ENCODE measurements at regions not wholly inside any gene's neighbourhood (a gene's known extent, or its start where the extent isn't known, plus 50 kb on each side); places are given as distances from the start of the nearest gene placed in this dataset.

DNA sequence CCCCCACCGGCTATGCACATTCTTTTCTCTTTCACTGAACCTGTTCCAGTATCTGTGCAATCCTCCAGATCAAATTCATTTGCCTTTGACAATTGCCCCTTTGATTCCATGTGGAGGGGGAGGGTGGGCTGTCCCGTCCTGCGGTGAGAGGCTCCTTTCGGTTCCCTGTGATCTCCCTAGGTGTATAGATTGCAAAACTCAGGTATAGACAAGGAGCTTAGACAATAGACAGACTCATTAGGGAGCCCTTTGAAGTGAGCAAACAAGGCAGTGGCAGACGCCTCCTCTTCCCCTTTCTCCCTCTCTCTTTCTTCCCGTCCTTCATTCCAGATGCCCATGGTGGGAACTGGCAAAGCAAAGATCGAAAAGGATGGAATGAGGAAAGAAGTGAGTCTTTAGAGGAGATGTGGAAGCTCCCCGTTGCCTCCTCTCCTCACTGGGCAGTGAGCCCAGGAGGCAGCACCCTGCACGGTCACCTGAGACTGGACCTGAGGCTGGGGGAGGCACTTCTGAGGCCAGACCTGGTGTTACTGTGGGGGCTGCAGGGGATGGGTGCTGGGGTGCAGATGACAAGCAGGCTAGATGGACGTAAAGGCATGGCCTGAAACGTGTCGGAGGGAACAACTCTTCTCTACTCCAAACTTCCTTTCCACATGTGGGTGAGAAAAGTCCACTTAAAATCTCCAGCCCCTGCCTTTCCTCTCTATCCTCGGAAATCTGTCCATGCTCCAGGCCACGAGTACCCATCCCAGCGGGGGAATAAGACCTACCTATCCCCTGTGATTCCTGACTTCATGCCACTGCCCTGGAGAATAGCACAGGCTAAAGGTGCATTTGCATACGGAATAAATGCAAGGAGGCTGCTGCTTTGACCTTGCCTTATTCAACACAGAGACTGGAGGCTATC lies 256.6 kb upstream of the FOXQ1 start:
- no peak overlapping the region for H3K4me2 ChIP-seq (ENCODE audit: insufficient read depth, low read length)
- no peaks in the 10 kb centered on the region for H3K9me3 ChIP-seq (ENCODE audit: low read depth, low read length)
- DNase-seq (ENCODE audit: insufficient read length, low spot score, missing footprints) = no peak
- TF ChIP-seq, protein P1, sequence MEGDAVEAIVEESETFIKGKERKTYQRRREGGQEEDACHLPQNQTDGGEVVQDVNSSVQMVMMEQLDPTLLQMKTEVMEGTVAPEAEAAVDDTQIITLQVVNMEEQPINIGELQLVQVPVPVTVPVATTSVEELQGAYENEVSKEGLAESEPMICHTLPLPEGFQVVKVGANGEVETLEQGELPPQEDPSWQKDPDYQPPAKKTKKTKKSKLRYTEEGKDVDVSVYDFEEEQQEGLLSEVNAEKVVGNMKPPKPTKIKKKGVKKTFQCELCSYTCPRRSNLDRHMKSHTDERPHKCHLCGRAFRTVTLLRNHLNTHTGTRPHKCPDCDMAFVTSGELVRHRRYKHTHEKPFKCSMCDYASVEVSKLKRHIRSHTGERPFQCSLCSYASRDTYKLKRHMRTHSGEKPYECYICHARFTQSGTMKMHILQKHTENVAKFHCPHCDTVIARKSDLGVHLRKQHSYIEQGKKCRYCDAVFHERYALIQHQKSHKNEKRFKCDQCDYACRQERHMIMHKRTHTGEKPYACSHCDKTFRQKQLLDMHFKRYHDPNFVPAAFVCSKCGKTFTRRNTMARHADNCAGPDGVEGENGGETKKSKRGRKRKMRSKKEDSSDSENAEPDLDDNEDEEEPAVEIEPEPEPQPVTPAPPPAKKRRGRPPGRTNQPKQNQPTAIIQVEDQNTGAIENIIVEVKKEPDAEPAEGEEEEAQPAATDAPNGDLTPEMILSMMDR (IDR thresholded peaks at IDR 0.05; ENCODE audit: extremely low read depth, low read depth, low read length) = no peak
- H3K79me2 ChIP-seq (ENCODE audit: insufficient read depth, low read length) = no peaks in the 10 kb centered on the region
- no peak overlapping the region for H3K27ac ChIP-seq (ENCODE audit: low read depth, low read length)
- H3K4me1 ChIP-seq (ENCODE audit: insufficient read depth, low read length) = no peaks in the 10 kb centered on the region
- no peak overlapping the region for H2AFZ ChIP-seq (ENCODE audit: low read length)
- H3K4me3 ChIP-seq (ENCODE audit: insufficient read depth, low read length) = no peak overlapping the region
- H3K36me3 ChIP-seq (ENCODE audit: insufficient read depth, low read length) = no peaks in the 10 kb centered on the region
- no peaks in the 10 kb centered on the region for H4K20me1 ChIP-seq (ENCODE audit: insufficient read depth, low read length)
- no peaks in the 10 kb centered on the region for H3K27me3 ChIP-seq (ENCODE audit: insufficient read depth, low read length)

DNA sequence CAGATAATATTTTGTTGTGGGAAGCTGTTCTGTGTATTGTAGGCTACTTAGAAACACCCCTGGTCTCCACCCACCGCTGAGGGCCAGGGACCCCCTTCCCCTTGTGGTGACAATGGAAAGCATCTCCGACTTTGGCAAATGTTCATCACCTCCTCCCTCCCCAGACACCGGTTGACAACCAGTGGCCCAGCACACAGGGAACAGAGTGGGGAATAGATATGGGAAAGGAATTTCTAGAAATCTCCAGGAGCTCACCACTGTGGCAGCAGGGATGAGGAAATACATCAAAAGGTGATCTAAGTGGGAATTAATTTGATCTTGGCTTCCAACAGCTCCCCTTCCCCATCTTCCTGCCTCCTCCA lies 257.3 kb upstream of the FOXQ1 start:
- H3K79me2 ChIP-seq (ENCODE audit: insufficient read depth, low read length) = no peaks in the 10 kb centered on the region
- H3K27me3 ChIP-seq (ENCODE audit: insufficient read depth, low read length) = no peaks in the 10 kb centered on the region
- no peak overlapping the region for H3K27ac ChIP-seq (ENCODE audit: low read depth, low read length)
- no peak overlapping the region for H2AFZ ChIP-seq (ENCODE audit: low read length)
- H4K20me1 ChIP-seq (ENCODE audit: insufficient read depth, low read length) = no peaks in the 10 kb centered on the region
- H3K4me3 ChIP-seq (ENCODE audit: insufficient read depth, low read length) = no peak overlapping the region
- no peaks in the 10 kb centered on the region for H3K4me1 ChIP-seq (ENCODE audit: insufficient read depth, low read length)
- no peaks in the 10 kb centered on the region for H3K9me3 ChIP-seq (ENCODE audit: low read depth, low read length)
- H3K36me3 ChIP-seq (ENCODE audit: insufficient read depth, low read length) = no peaks in the 10 kb centered on the region
- TF ChIP-seq, protein P1 (IDR thresholded peaks at IDR 0.05; ENCODE audit: extremely low read depth, low read depth, low read length) = no peak
- no peak for DNase-seq (ENCODE audit: insufficient read length, low spot score, missing footprints)
- no peak overlapping the region for H3K4me2 ChIP-seq (ENCODE audit: insufficient read depth, low read length)

DNA sequence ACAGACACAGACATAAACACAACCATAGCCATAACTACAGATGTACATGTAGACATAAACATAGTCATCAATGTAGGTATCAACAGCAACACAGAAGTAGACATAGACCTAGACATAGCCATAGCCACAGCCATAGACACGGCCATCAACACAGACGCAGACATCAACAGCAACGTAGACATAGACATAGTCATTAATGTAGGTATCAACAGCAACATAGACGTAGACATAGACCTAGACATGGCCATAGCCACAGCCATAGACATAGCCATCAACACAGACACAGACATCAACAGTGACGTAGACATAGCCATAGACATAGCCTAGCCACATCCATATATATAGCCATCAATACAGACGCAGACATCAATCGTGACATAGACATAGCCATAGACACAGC lies 258.3 kb upstream of the FOXQ1 start:
- no peak overlapping the region for H3K4me2 ChIP-seq (ENCODE audit: insufficient read depth, low read length)
- H3K4me1 ChIP-seq (ENCODE audit: insufficient read depth, low read length) = no peaks in the 10 kb centered on the region
- no peaks in the 10 kb centered on the region for H4K20me1 ChIP-seq (ENCODE audit: insufficient read depth, low read length)
- H3K27ac ChIP-seq (ENCODE audit: low read depth, low read length) = no peak overlapping the region
- H3K9me3 ChIP-seq (ENCODE audit: low read depth, low read length) = no peaks in the 10 kb centered on the region
- DNase-seq (ENCODE audit: insufficient read length, low spot score, missing footprints) = peak; percentile 79
- TF ChIP-seq, protein P1 (IDR thresholded peaks at IDR 0.05; ENCODE audit: extremely low read depth, low read depth, low read length) = no peak
- no peaks in the 10 kb centered on the region for H3K27me3 ChIP-seq (ENCODE audit: insufficient read depth, low read length)
- H2AFZ ChIP-seq (ENCODE audit: low read length) = no peak overlapping the region
- H3K36me3 ChIP-seq (ENCODE audit: insufficient read depth, low read length) = no peaks in the 10 kb centered on the region
- no peak overlapping the region for H3K4me3 ChIP-seq (ENCODE audit: insufficient read depth, low read length)
- no peaks in the 10 kb centered on the region for H3K79me2 ChIP-seq (ENCODE audit: insufficient read depth, low read length)

DNA sequence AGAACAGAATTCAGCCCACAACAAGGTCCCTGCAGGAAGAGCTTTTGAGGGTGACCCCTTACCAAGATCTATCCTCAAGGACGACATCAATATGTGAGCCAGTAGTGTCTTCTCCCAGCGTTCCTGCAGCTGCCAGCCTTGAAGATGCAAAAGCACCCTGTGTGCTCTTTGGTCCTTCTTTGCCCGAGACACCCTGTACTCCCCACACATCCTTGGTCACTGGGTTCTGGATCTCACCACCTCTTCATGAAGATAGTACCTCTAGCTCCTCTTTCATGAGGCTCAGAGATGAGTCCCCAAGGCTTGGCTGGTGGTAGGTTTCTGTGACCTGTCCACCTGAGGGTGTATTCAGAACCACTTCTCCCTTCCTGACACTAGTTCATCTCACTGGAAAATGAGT lies 259.6 kb upstream of the FOXQ1 start:
- Histone ChIP-seq H4K20me1 (ENCODE audit: insufficient read depth, low read length) (no peaks in the 10 kb centered on the region), H3K4me2 (ENCODE audit: insufficient read depth, low read length) (no peak overlapping the region), H3K27me3 (ENCODE audit: insufficient read depth, low read length) (no peaks in the 10 kb centered on the region), H3K9me3 (ENCODE audit: low read depth, low read length) (no peaks in the 10 kb centered on the region), H3K79me2 (ENCODE audit: insufficient read depth, low read length) (no peaks in the 10 kb centered on the region), H2AFZ (ENCODE audit: low read length) (no peak overlapping the region), H3K4me1 (ENCODE audit: insufficient read depth, low read length) (no peaks in the 10 kb centered on the region), H3K36me3 (ENCODE audit: insufficient read depth, low read length) (no peaks in the 10 kb centered on the region), H3K4me3 (ENCODE audit: insufficient read depth, low read length) (no peak overlapping the region), H3K27ac (ENCODE audit: low read depth, low read length) (no peak overlapping the region)
- TF ChIP-seq, protein P1 (IDR thresholded peaks at IDR 0.05; ENCODE audit: extremely low read depth, low read depth, low read length) = no peak
- DNase-seq (ENCODE audit: insufficient read length, low spot score, missing footprints) = no peak

Data from osteoblast (primary cell).